Activated T-cell treated with anti-CD3 and anti-CD28 coated beads, Interleukin-2, amount 50 U/mL, for 72 hours (primary cell): ENCODE measurements at regions not wholly inside any gene's neighbourhood (a gene's known extent, or its start where the extent isn't known, plus 50 kb on each side); places are given as distances from the start of the nearest gene placed in this dataset.

Source experiments
- ATAC-seq, 2 donors: fragments of 150-1000 bp; cut with Tn5 transposase; replicated peaks in 1 of 2; 2 replicates each; pipeline ENCODE4 v1.10.0; 2021; ENCODE audit warnings: moderate library complexity in 2 of 2, mild to moderate bottlenecking in 1 of 2
- DNase-seq, 2 donors: peaks; one replicate each; pipeline ENCODE4 v3.0.0; 2021 to 2022; ENCODE audit warnings: mixed read lengths in 1 of 2
- H3K27ac Mint-ChIP-seq: one replicate; pipeline ENCODE4 v1.8.0; 2022; ENCODE audit warnings: mild to moderate bottlenecking, moderate library complexity, mixed read lengths
- H3K27me3 Mint-ChIP-seq: one replicate; pipeline ENCODE4 v1.8.0; 2022; ENCODE audit warnings: low read depth, mixed read lengths
- H3K36me3 Mint-ChIP-seq, 2 donors: one replicate each; pipeline ENCODE4 v1.8.0; 2022; ENCODE audit warnings: mixed read lengths in 2 of 2, mild to moderate bottlenecking in 1 of 2; ENCODE audit not compliant: insufficient read depth in 2 of 2
- H3K4me1 Mint-ChIP-seq: one replicate; pipeline ENCODE4 v1.8.0; 2022; ENCODE audit warnings: low read depth, mixed read lengths
- H3K4me3 Mint-ChIP-seq, 2 donors: one replicate each; pipeline ENCODE4 v1.8.0; 2022; ENCODE audit warnings: mild to moderate bottlenecking in 2 of 2, mixed read lengths in 2 of 2, moderate library complexity in 2 of 2
- H3K9me3 Mint-ChIP-seq, 2 donors: one replicate each; pipeline ENCODE4 v1.8.0; 2022; ENCODE audit warnings: mixed read lengths in 2 of 2

DNA sequence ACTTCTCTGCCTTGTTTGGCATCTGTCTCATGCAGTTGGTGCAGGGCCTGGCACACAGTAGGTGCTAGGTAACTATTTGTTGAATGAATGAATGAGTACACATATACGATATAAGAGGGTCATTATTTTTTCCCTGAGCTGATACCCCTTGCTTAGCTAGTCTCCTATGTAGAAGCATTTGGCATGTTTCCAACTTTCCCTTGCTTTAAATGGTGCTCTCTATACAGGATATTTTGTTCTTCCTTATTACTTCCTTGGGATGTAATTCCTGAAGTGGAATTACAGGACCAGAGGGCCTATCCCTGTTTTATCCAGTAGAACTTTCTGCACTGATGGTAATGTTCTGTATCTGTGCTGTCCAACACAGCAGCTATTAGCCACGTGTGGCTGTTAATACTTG lies 250.1 kb upstream of the PWP1 start:
- ATAC-seq (no peak), DNase-seq (no peak)
- no peaks in the 10 kb centered on the region for H3K36me3 Mint-ChIP-seq
- H3K4me1 Mint-ChIP-seq = peaks cover 13% of the 10 kb centered on the region
- no peaks in the 10 kb centered on the region for H3K9me3 Mint-ChIP-seq
- H3K27ac Mint-ChIP-seq = no peak overlapping the region
- no peak overlapping the region for H3K4me3 Mint-ChIP-seq
- no peaks in the 10 kb centered on the region for H3K27me3 Mint-ChIP-seq

DNA sequence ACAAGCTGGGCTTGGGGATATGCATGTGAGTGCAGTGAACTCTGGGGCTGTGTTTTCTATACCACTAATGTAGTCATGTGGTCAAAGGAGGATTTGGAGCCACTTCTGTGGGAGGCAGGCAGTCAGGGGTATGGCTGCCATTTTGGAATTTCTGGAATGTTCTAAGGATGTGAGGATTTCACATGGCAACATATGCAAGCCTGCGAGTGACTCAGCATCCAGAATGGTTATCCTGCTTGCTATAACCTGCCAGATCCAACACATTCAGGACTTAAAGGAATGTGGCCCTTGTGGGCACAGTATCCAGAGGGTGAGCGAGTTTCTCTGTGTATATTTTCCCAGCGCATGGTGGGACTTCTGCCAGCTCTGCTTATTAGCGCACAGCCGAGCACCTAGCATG lies 249.2 kb upstream of the PWP1 start:
- no peak for DNase-seq
- H3K4me3 Mint-ChIP-seq = no peak overlapping the region
- H3K27me3 Mint-ChIP-seq = no peaks in the 10 kb centered on the region
- no peak for ATAC-seq
- H3K9me3 Mint-ChIP-seq = no peaks in the 10 kb centered on the region
- H3K27ac Mint-ChIP-seq = no peak overlapping the region
- peaks cover 11% of the 10 kb centered on the region for H3K4me1 Mint-ChIP-seq
- no peaks in the 10 kb centered on the region for H3K36me3 Mint-ChIP-seq

DNA sequence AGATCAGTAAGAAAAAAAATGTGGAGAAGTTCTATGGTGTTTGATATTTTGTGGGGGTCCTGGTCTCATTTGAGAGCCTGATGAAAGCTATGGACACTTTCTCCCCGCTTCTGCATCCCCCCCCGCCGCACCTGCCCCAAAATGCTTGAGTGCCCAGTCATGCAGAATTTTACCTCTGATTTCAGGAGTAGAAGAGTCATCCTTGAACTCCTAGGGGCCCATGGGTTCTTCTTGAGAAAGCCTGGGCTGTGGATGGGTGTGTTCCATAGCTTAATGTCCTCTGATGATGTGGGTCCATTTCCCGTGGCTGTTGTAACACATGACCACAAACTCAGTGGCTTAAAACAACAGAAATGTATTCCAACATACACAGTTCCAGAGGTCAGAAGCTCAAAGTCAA lies 248.8 kb upstream of the PWP1 start:
- DNase-seq = no peak
- H3K27ac Mint-ChIP-seq = no peak overlapping the region
- ATAC-seq = no peak
- peaks cover 11% of the 10 kb centered on the region for H3K4me1 Mint-ChIP-seq
- no peaks in the 10 kb centered on the region for H3K27me3 Mint-ChIP-seq
- H3K4me3 Mint-ChIP-seq = no peak overlapping the region
- H3K9me3 Mint-ChIP-seq = no peaks in the 10 kb centered on the region
- no peaks in the 10 kb centered on the region for H3K36me3 Mint-ChIP-seq

DNA sequence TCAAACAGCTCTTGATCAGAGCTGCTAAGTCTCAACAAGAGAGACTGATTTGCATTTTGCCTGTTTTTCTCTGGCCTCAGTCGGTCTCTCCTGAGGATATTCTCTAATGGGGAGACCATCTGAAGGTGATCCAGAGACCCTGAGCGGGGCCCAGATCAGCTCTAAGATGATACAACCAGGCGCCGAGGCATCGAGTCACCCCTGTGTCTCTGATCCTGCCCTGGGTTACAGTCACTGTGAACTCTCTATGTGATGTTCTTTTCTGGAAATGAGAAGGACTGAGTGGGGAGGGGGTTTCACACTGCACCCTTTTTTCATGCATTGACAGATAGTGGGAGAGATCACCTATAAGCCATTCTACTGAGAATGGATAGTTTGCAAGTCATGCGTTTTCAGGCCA lies 247.6 kb upstream of the PWP1 start:
- H3K4me3 Mint-ChIP-seq = no peak overlapping the region
- H3K27me3 Mint-ChIP-seq = no peaks in the 10 kb centered on the region
- DNase-seq (no peak), ATAC-seq (peak; percentile 50 to 67)
- H3K36me3 Mint-ChIP-seq = no peaks in the 10 kb centered on the region
- peaks cover 11% of the 10 kb centered on the region for H3K4me1 Mint-ChIP-seq
- H3K27ac Mint-ChIP-seq = no peak overlapping the region
- no peaks in the 10 kb centered on the region for H3K9me3 Mint-ChIP-seq

DNA sequence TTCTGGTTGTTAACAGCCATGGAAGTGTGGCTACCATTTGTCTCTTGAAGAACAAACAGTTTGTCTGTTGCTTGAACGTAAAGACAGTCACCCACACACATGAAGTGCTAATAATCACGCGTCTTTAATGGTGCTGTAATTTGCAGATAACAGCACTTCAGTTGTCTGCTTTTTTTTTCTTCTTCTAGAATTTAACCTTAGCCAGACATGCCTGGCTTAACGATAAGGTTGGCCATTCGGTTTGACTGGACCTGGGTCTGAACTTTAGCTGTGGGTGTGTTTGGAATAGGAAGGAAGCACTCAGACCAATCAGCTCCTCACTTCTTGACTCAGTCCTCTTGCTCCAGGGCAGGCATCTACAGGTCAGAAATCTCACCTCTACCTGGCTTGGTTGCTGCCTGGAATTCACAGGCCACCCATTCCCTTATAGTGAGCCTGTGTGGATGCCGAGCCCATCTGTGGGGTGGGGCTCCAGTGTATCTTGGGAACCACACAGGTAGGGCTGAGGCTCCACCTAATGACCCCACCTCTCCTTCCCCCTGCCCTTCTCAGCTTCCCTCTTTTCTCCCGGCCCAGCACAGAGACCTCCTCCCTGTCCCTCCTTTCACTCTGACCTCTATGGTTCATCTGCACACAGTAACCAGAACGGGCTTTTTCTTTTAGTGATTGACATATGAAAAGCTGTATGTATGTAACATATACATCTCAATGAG lies 246.4 kb upstream of the PWP1 start:
- ATAC-seq = no peak
- peaks cover 15% of the 10 kb centered on the region for H3K4me1 Mint-ChIP-seq
- H3K4me3 Mint-ChIP-seq = no peak overlapping the region
- no peaks in the 10 kb centered on the region for H3K27me3 Mint-ChIP-seq
- DNase-seq = no peak
- H3K36me3 Mint-ChIP-seq = no peaks in the 10 kb centered on the region
- H3K9me3 Mint-ChIP-seq = no peaks in the 10 kb centered on the region
- H3K27ac Mint-ChIP-seq = no peak overlapping the region

DNA sequence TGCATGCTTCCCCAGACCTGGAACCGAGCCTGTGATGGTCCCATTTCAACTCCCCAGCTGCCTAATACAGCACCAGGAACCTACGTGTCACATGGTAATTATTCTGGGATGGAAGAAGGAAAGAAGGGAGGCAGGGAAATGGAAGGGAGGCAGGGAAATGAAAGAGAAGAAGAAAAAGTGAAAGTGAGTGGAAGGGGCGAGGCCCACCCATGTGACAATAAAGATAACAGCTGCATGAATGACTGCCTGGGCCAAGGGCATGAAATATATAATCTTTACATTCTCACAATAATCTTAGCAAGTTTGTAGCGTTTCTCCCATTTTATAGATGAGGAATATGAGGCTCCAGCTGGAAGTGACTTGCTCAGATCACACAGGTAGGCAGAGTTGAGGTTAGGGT lies 245.0 kb upstream of the PWP1 start:
- ATAC-seq (no peak), DNase-seq (no peak)
- Mint-ChIP-seq H3K9me3 (no peaks in the 10 kb centered on the region), H3K27ac (peak overlapping the region; percentile 40), H3K36me3 (no peaks in the 10 kb centered on the region), H3K4me1 (peaks cover 23% of the 10 kb centered on the region), H3K27me3 (no peaks in the 10 kb centered on the region), H3K4me3 (no peak overlapping the region)

DNA sequence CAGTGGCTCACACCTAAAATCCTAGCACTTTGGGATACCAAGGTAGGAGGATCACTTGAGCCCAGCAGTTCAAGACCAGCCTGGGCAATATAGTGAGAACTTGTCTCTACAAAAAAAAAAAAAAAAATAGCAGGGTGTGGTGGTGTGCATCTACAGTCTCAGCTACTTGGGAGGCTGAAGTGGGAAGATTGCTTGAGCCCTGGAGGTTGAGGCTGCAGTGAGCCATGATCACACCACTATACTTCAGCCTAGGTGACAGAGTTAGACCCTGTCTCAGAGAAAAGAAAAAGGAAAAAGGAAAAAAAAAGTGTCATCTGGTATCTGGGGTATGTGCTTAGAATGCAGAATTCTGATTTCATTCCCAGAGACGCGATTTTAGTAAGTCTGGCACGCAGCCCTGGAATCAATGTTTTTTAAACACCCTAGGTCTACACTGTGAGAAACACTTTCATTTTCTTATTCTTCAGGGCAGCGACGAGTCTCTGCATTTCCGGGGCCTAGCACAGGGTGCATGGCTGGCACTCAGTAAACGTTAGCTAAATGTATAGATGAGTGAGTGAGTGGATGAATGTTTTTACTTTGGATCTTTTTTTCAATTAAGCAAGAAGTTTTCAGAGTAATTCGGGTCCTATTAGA lies 243.8 kb upstream of the PWP1 start:
- H3K27ac Mint-ChIP-seq = peak overlapping the region; percentile 30
- peak overlapping the region; percentile 27 to 59 for H3K4me3 Mint-ChIP-seq
- DNase-seq = no peak

DNA sequence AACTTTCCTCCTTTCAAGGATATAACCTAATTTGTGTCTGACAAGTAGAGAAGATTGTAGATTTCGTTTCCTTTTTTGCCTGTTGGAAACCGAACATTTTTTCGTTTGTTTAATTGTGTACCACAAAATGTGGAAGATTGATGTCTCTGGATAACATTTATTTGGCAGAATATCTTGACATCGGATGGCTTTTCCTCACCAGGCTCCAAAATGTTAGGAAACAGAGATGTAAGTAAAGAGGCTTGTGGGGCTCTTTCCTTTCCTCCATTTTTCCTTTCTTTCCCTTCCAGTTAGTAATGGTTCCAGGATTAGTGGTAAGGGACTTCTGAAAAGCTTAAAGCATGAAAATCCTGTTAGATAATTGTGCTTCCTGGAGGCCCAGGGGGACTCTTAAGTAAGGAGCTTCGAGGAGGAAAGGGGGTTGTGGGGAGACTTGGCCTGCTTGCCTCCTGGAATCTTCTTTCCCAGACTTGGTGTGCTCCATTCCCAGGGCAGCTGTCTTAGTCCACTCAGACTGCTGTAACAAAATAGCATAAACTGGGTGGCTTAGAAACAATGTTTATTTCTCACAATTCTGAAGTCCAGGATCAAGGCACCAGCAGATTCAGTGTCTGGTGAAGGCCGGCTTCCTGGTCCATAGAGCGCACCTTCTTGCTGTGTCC lies 243.1 kb upstream of the PWP1 start:
- peak overlapping the region; percentile 30 for H3K27ac Mint-ChIP-seq
- peak overlapping the region; percentile 27 to 59 for H3K4me3 Mint-ChIP-seq
- no peaks in the 10 kb centered on the region for H3K27me3 Mint-ChIP-seq
- peaks cover 23% of the 10 kb centered on the region for H3K4me1 Mint-ChIP-seq
- H3K9me3 Mint-ChIP-seq = no peaks in the 10 kb centered on the region
- DNase-seq = no peak
- no peak for ATAC-seq
- H3K36me3 Mint-ChIP-seq = no peaks in the 10 kb centered on the region

More for the DNA sequence above, 243.8 kb upstream of the PWP1 start:
- Mint-ChIP-seq H3K9me3 (no peaks in the 10 kb centered on the region), H3K27me3 (no peaks in the 10 kb centered on the region), H3K36me3 (no peaks in the 10 kb centered on the region), H3K4me1 (peaks cover 23% of the 10 kb centered on the region)
- ATAC-seq = peak in 1 of 2 donors; percentile 66

DNA sequence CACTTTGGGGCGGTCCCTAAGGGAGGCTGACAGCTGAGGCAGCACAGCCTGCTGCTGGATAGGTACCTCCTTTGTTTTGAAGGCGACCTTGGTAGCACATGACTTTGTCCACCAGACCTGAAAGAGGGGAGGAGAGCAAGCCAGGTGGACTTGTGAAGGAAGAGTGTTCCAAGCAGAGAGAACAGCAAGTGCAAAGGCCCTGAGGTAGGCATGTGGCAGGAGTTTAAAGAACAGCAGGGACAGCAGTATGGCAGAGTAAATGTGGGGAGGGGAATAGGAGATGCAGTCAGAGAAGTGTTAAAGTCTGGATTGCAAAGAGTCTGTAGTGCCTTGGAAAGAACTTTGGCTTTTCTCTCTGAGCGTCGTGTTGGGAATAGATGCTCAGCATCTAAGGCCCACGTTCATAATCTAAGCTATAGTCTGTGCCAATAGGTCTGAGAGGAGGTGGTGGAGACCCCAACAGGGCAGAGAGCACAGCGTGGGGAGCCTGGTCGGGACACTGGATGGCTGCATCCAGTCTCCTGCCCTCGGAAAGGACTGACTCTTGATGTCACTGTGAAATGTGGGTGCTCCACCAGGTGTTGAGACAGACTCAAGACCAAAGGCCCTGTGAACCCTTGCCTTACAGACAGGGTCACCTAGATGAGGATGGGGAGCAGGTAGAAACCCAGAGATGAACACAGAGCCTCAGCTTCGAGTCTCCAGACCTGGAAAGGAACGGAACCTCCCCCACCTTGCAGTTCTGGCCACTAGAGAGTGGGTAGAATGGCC lies 242.1 kb upstream of the PWP1 start:
- ATAC-seq = no peak
- no peak for DNase-seq
- Mint-ChIP-seq H3K27me3 (no peaks in the 10 kb centered on the region), H3K9me3 (no peaks in the 10 kb centered on the region), H3K27ac (no peak overlapping the region), H3K4me3 (no peak overlapping the region), H3K36me3 (no peaks in the 10 kb centered on the region), H3K4me1 (peaks cover 17% of the 10 kb centered on the region)

DNA sequence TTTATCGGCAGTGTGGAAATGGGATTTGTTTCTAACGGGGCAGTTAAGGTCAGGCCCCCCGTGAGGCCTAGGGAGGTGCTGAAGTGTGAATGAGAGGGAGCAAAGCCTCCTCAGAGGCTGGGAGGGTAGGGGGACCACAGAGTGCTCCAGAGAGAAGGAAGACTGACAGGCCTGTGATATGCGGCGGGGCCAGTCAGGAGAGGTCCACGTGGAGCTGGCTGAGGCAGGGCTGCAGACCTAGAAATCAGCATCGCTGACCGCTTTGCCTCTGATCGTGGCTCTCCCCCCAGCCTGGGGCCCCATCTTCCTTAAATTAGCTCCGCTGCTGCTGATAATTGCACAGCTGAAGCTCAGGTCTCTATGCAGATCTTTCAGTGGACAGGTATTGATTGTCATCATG lies 240.8 kb upstream of the PWP1 start:
- no peak overlapping the region for H3K27ac Mint-ChIP-seq
- H3K4me3 Mint-ChIP-seq = no peak overlapping the region
- H3K9me3 Mint-ChIP-seq = no peaks in the 10 kb centered on the region
- ATAC-seq (no peak), DNase-seq (no peak)
- no peaks in the 10 kb centered on the region for H3K36me3 Mint-ChIP-seq
- H3K4me1 Mint-ChIP-seq = peaks cover 12% of the 10 kb centered on the region
- H3K27me3 Mint-ChIP-seq = no peaks in the 10 kb centered on the region

DNA sequence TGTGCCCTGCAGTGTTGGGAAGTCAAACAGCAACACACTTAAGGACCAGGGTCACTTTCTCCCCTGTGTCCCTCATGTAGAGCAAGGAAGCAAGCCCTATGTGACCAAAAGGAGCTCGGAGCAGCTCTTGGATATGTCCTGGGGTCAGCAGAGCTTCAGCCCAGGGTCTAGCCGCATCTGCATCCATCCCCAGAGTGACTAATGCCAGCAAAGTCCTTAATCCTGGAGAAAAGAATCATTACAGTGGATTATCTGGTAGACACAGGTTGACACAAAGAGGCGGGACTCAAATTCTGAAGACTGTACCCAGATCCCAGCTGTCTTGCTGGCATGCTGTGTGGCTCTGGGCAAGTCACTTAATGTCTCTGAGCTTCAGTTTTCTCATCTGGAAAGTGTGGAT lies 239.1 kb upstream of the PWP1 start:
- Mint-ChIP-seq H3K4me1 (peaks cover 12% of the 10 kb centered on the region), H3K4me3 (no peak overlapping the region), H3K36me3 (no peaks in the 10 kb centered on the region), H3K27ac (no peak overlapping the region), H3K27me3 (no peaks in the 10 kb centered on the region), H3K9me3 (no peaks in the 10 kb centered on the region)
- no peak for ATAC-seq
- DNase-seq = no peak

DNA sequence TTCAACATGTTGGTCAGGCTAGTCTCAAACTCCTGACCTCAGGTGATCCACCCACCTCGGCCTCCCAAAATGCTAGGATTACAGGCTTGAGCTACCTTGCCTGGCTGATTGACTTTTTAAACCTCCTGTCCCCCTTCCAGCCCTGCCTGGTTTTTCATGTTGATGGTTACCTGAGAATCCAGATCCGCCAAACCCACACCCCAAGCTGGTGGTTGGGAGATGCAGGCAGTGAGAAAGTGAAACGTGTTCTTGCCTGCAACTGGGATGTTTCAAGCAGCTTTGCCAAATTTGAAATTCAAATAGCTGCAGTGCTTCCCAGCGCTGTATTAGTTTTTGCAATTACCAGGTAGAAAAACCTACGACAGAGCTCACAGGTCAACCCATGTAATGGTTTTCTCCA lies 238.3 kb upstream of the PWP1 start:
- Mint-ChIP-seq H3K9me3 (peaks cover 0 to 2% of the 10 kb centered on the region in 2 donors), H3K27ac (no peak overlapping the region), H3K36me3 (no peaks in the 10 kb centered on the region), H3K4me1 (peaks cover 12% of the 10 kb centered on the region), H3K27me3 (no peaks in the 10 kb centered on the region), H3K4me3 (no peak overlapping the region)
- ATAC-seq (no peak), DNase-seq (no peak)

DNA sequence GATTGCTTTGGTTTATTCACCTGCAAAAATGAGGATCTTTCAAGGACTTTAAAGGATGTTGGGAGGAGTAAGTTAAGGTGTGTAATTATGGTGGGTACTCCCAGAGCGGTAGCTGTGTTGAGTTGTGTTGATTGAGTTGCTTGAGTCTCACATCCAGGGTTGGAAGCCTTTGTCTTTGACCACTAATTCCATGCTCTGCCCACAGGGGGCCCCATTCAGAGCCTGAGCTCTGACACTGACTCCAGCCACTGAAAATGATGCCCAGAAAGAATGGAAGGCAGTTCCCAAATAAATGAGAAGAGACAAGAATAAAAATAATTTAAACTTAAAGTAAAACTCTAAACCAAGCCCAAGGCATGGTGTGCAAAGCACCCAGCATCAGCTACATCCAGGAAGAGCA lies 237.4 kb upstream of the PWP1 start:
- Mint-ChIP-seq H3K27me3 (no peaks in the 10 kb centered on the region), H3K4me3 (no peak overlapping the region), H3K36me3 (no peaks in the 10 kb centered on the region), H3K4me1 (peaks cover 12% of the 10 kb centered on the region), H3K27ac (no peak overlapping the region), H3K9me3 (peaks cover 3 to 5% of the 10 kb centered on the region in 2 donors)
- ATAC-seq (no peak), DNase-seq (no peak)
